ENCODE measurements at regions not wholly inside any gene's neighbourhood (a gene's known extent, or its start where the extent isn't known, plus 50 kb on each side); places are given as distances from the start of the nearest gene placed in this dataset.

DNA sequence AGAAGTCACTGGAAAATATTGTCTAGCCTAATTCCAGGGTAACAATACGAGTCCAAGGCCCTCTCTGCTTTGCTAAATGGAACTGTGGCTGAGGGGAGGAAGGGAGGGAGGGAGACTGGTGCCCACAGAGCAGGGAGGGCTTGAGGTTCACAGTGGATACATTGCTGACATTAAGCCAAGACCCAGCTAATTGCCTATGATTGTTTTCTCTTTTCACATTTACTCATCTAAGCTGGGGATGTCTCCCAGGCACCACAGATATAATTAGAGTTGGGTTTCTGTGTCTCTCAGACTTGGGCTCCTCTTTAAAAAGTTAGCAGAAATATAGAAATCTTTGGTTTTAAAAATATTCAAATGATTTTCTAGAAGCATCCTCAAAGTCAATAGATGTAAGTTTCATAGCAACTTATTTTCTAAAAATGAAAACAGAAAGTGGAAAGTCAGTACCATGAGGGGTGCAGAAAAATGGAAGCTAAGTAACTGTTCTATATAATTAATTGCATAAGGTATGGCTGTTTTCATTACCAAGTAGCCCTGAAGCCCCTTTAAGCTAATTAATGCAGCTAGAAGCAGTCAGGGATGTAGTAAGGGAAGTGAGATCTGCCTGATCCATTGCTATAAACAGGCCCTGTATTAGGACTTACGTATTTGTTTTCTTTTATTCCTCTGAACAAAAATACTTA is 259.8 kb downstream of the NDUFS4 start:
- Histone ChIP-seq H3K23ac (ENCODE audit: low read length in 2 of 2) (no peak overlapping the region), H4K8ac (ENCODE audit: low read length) (no peak overlapping the region), H2AK5ac (ENCODE audit: low read length, severe bottlenecking) (no peak overlapping the region), H3K4ac (ENCODE audit: low read depth in 1 of 2, low read length in 2 of 2) (no peak overlapping the region), H2BK15ac (ENCODE audit: low read depth, poor library complexity, severe bottlenecking) (no peak overlapping the region), H2BK120ac (ENCODE audit: low read depth, low read length) (no peak overlapping the region), H2BK12ac (ENCODE audit: low read length in 2 of 2) (no peak overlapping the region), H3K4me2 (ENCODE audit: low read length, poor library complexity, severe bottlenecking) (no peak overlapping the region), H3K4me1 (ENCODE audit: control insufficient read depth, insufficient read depth, low read depth, low read length) (no peaks in the 10 kb centered on the region), H2BK5ac (ENCODE audit: low read depth, low read length, poor library complexity, severe bottlenecking) (no peak overlapping the region), H4K91ac (ENCODE audit: low read length) (no peak overlapping the region), H3K36me3 (ENCODE audit: control insufficient read depth in 1 of 2, insufficient read depth in 2 of 2, low read depth in 1 of 2, low read length in 2 of 2) (no peaks in the 10 kb centered on the region), H2AFZ (ENCODE audit: low read depth, low read length) (no peak overlapping the region), H3K4me3 (ENCODE audit: insufficient read depth in 1 of 2, low read depth in 1 of 2, low read length in 2 of 2) (no peak overlapping the region), H3K9ac (ENCODE audit: low read length) (no peak overlapping the region), H3K27ac (ENCODE audit: low read length, poor library complexity, severe bottlenecking) (no peak overlapping the region), H3K14ac (ENCODE audit: low read length in 2 of 2) (no peak overlapping the region), H3K79me1 (replicated peaks; ENCODE audit: low read length, poor library complexity, severe bottlenecking) (no peaks in the 10 kb centered on the region), H3K9me3 (ENCODE audit: control insufficient read depth, low read length) (peaks cover 7% of the 10 kb centered on the region), H3K18ac (ENCODE audit: low read depth in 1 of 2, low read length in 2 of 2) (no peak overlapping the region), H3K27me3 (ENCODE audit: control insufficient read depth in 1 of 2, insufficient read depth in 1 of 2, low read length in 2 of 2) (peaks cover 4% of the 10 kb centered on the region in 2 experiments)
- no peak for DNase-seq
- 50% methylated on average over 1 of the region's 2 CpGs for WGBS

DNA sequence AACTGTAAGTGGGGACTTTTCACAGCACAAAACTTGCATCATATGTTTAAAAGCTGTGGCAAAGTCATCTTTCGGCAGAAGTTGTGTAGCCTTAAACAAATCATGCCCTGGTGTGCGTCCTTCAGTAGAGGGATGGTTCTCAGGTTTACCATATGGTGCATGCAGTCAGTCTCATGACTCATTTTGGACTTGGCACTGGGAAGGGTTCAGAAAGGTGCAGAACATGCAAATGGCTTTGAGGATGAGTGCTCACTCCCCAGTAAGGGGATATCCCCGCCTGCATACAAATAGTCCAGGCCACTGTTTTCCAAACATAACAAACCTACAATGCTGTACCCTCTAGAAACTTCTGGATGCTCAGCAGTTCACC is 260.3 kb downstream of the NDUFS4 start:
- H2AFZ ChIP-seq (ENCODE audit: low read depth, low read length) = no peak overlapping the region
- no peak overlapping the region for H3K9ac ChIP-seq (ENCODE audit: low read length)
- H3K79me1 ChIP-seq (replicated peaks; ENCODE audit: low read length, poor library complexity, severe bottlenecking) = no peaks in the 10 kb centered on the region
- no peak for DNase-seq
- H3K27ac ChIP-seq (ENCODE audit: low read length, poor library complexity, severe bottlenecking) = no peak overlapping the region
- peaks cover 4% of the 10 kb centered on the region in 2 experiments for H3K27me3 ChIP-seq (ENCODE audit: control insufficient read depth in 1 of 2, insufficient read depth in 1 of 2, low read length in 2 of 2)
- H3K18ac ChIP-seq (ENCODE audit: low read depth in 1 of 2, low read length in 2 of 2) = no peak overlapping the region
- no peak overlapping the region for H3K23ac ChIP-seq (ENCODE audit: low read length in 2 of 2)
- H3K14ac ChIP-seq (ENCODE audit: low read length in 2 of 2) = no peak overlapping the region
- no peaks in the 10 kb centered on the region for H3K4me1 ChIP-seq (ENCODE audit: control insufficient read depth, insufficient read depth, low read depth, low read length)
- H3K4ac ChIP-seq (ENCODE audit: low read depth in 1 of 2, low read length in 2 of 2) = no peak overlapping the region
- no peak overlapping the region for H2BK120ac ChIP-seq (ENCODE audit: low read depth, low read length)
- no peak overlapping the region for H2BK15ac ChIP-seq (ENCODE audit: low read depth, poor library complexity, severe bottlenecking)
- no peak overlapping the region for H2BK5ac ChIP-seq (ENCODE audit: low read depth, low read length, poor library complexity, severe bottlenecking)
- H3K9me3 ChIP-seq (ENCODE audit: control insufficient read depth, low read length) = peaks cover 7% of the 10 kb centered on the region
- H2AK5ac ChIP-seq (ENCODE audit: low read length, severe bottlenecking) = no peak overlapping the region
- H3K4me3 ChIP-seq (ENCODE audit: insufficient read depth in 1 of 2, low read depth in 1 of 2, low read length in 2 of 2) = no peak overlapping the region
- no peak overlapping the region for H2BK12ac ChIP-seq (ENCODE audit: low read length in 2 of 2)
- H3K4me2 ChIP-seq (ENCODE audit: low read length, poor library complexity, severe bottlenecking) = peak overlapping the region; percentile 46
- WGBS = 89% methylated on average over 3 of the region's 3 CpGs
- no peak overlapping the region for H4K91ac ChIP-seq (ENCODE audit: low read length)
- H3K36me3 ChIP-seq (ENCODE audit: control insufficient read depth in 1 of 2, insufficient read depth in 2 of 2, low read depth in 1 of 2, low read length in 2 of 2) = no peaks in the 10 kb centered on the region
- H4K8ac ChIP-seq (ENCODE audit: low read length) = no peak overlapping the region

DNA sequence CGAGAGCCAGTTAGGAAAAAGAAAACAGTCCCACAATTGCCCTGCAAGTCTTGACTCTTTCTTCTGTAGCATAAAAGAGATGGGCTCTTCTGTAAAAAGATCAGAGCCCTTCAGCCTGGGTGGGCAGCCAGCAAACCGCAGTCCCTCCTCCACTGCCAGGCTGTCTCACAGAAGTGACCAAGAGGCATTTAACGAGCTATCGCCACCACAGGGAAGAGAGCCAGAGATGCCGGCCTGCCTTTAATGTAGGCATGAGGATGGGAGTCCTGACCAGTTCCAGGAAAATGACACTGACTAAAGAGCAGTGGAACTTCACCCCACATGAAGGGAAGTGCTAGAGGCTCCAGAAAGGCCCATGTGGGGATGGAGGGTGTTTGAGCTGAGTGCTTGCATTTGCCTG is 264.6 kb downstream of the NDUFS4 start:
- no peak overlapping the region for H2BK12ac ChIP-seq (ENCODE audit: low read length in 2 of 2)
- 91% methylated on average over 5 of the region's 5 CpGs for WGBS

DNA sequence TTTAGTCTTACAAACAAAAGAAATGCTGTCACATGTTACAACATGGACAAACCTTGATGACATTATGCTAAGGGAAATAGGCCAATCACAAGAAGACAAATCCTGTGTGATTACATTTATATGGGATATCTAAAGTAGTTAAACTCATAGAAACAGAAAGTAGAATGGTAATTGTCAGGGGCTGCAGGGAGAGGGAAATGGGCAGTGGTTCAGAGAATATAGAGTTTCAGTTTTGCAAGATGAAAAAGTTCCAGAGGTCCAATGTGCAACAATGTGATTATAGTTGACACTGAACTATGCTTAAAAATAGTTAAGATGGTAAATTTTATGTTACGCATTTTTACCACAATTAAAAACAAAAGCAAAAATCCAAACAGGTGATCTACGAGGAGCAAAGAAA is 265.5 kb downstream of the NDUFS4 start:
- Histone ChIP-seq H3K18ac (ENCODE audit: low read depth in 1 of 2, low read length in 2 of 2) (no peak overlapping the region), H3K79me1 (replicated peaks; ENCODE audit: low read length, poor library complexity, severe bottlenecking) (no peaks in the 10 kb centered on the region), H3K4me3 (ENCODE audit: insufficient read depth in 1 of 2, low read depth in 1 of 2, low read length in 2 of 2) (no peak overlapping the region), H3K36me3 (ENCODE audit: control insufficient read depth in 1 of 2, insufficient read depth in 2 of 2, low read depth in 1 of 2, low read length in 2 of 2) (no peaks in the 10 kb centered on the region), H2BK15ac (ENCODE audit: low read depth, poor library complexity, severe bottlenecking) (no peak overlapping the region), H4K8ac (ENCODE audit: low read length) (no peak overlapping the region), H2AK5ac (ENCODE audit: low read length, severe bottlenecking) (no peak overlapping the region), H3K9ac (ENCODE audit: low read length) (no peak overlapping the region), H3K4ac (ENCODE audit: low read depth in 1 of 2, low read length in 2 of 2) (no peak overlapping the region), H3K9me3 (ENCODE audit: control insufficient read depth, low read length) (peaks cover 7% of the 10 kb centered on the region), H3K23ac (ENCODE audit: low read length in 2 of 2) (no peak overlapping the region), H2BK120ac (ENCODE audit: low read depth, low read length) (no peak overlapping the region), H3K4me2 (ENCODE audit: low read length, poor library complexity, severe bottlenecking) (no peak overlapping the region), H3K27ac (ENCODE audit: low read length, poor library complexity, severe bottlenecking) (no peak overlapping the region), H4K91ac (ENCODE audit: low read length) (no peak overlapping the region), H2BK5ac (ENCODE audit: low read depth, low read length, poor library complexity, severe bottlenecking) (no peak overlapping the region), H2BK12ac (ENCODE audit: low read length in 2 of 2) (no peak overlapping the region), H2AFZ (ENCODE audit: low read depth, low read length) (no peak overlapping the region), H3K4me1 (ENCODE audit: control insufficient read depth, insufficient read depth, low read depth, low read length) (no peaks in the 10 kb centered on the region), H3K27me3 (ENCODE audit: control insufficient read depth in 1 of 2, insufficient read depth in 1 of 2, low read length in 2 of 2) (no peaks in the 10 kb centered on the region), H3K14ac (ENCODE audit: low read length in 2 of 2) (no peak overlapping the region)
- 92% methylated on average over 1 of the region's 2 CpGs for WGBS
- no peak for DNase-seq

More for the DNA sequence above, 264.6 kb downstream of the NDUFS4 start:
- H2BK5ac ChIP-seq (ENCODE audit: low read depth, low read length, poor library complexity, severe bottlenecking) = no peak overlapping the region
- no peak overlapping the region for H3K18ac ChIP-seq (ENCODE audit: low read depth in 1 of 2, low read length in 2 of 2)
- no peaks in the 10 kb centered on the region for H3K27me3 ChIP-seq (ENCODE audit: control insufficient read depth in 1 of 2, insufficient read depth in 1 of 2, low read length in 2 of 2)
- peaks cover 7% of the 10 kb centered on the region for H3K9me3 ChIP-seq (ENCODE audit: control insufficient read depth, low read length)
- H3K79me1 ChIP-seq (replicated peaks; ENCODE audit: low read length, poor library complexity, severe bottlenecking) = no peaks in the 10 kb centered on the region
- H3K4me3 ChIP-seq (ENCODE audit: insufficient read depth in 1 of 2, low read depth in 1 of 2, low read length in 2 of 2) = no peak overlapping the region
- no peak overlapping the region for H3K9ac ChIP-seq (ENCODE audit: low read length)
- no peak overlapping the region for H2BK120ac ChIP-seq (ENCODE audit: low read depth, low read length)
- no peak overlapping the region for H3K23ac ChIP-seq (ENCODE audit: low read length in 2 of 2)
- no peak overlapping the region for H4K8ac ChIP-seq (ENCODE audit: low read length)
- H3K4me2 ChIP-seq (ENCODE audit: low read length, poor library complexity, severe bottlenecking) = no peak overlapping the region
- H2AK5ac ChIP-seq (ENCODE audit: low read length, severe bottlenecking) = no peak overlapping the region
- H3K4me1 ChIP-seq (ENCODE audit: control insufficient read depth, insufficient read depth, low read depth, low read length) = no peaks in the 10 kb centered on the region
- H2AFZ ChIP-seq (ENCODE audit: low read depth, low read length) = no peak overlapping the region
- H3K27ac ChIP-seq (ENCODE audit: low read length, poor library complexity, severe bottlenecking) = no peak overlapping the region
- H2BK15ac ChIP-seq (ENCODE audit: low read depth, poor library complexity, severe bottlenecking) = no peak overlapping the region
- H3K14ac ChIP-seq (ENCODE audit: low read length in 2 of 2) = peak overlapping the region in 1 of 2 experiments; percentile 51
- no peaks in the 10 kb centered on the region for H3K36me3 ChIP-seq (ENCODE audit: control insufficient read depth in 1 of 2, insufficient read depth in 2 of 2, low read depth in 1 of 2, low read length in 2 of 2)
- no peak for DNase-seq
- H4K91ac ChIP-seq (ENCODE audit: low read length) = no peak overlapping the region
- H3K4ac ChIP-seq (ENCODE audit: low read depth in 1 of 2, low read length in 2 of 2) = no peak overlapping the region
